Adrenal gland (tissue), 9 donors: ENCODE measurements at regions not wholly inside any gene's neighbourhood (a gene's known extent, or its start where the extent isn't known, plus 50 kb on each side); places are given as distances from the start of the nearest gene placed in this dataset.
A peak's percentile ranks its signal among the peaks of the same experiment; 100 is the strongest.

Source experiments
- DNase-seq, 7 donors: peaks; one replicate each; pipeline ENCODE4 v3.0.0-alpha.2; 2019 to 2020
- H3K27ac ChIP-seq, 5 donors: fragments of 200-600 bp; sonication (generic) in 4 of 5; 1 replicate in 3 of 5; 2 replicates in 2 of 5; pipeline versions ENCODE4 v1.5.1 to v1.8.0; 2016 to 2020; ENCODE audit warnings: mild to moderate bottlenecking in 1 of 5
- H3K27me3 ChIP-seq: fragments of 200-600 bp; 2 replicates; pipeline ENCODE4 v1.8.0; 2021
- H3K36me3 ChIP-seq, 2 donors: fragments of 200-600 bp; replicated peaks in 1 of 2; 1 replicate in 1 of 2; 2 replicates in 1 of 2; pipeline versions ENCODE4 v1.5.1 to v1.8.0; 2018 to 2022
- H3K4me1 ChIP-seq, 2 donors: fragments of 200-600 bp; replicated peaks in 1 of 2; 1 replicate in 1 of 2; 2 replicates in 1 of 2; pipeline versions ENCODE4 v1.5.1 to v1.8.0; 2018 to 2021
- H3K4me3 ChIP-seq, 4 donors: fragments of 200-600 bp; sonication (generic) in 3 of 4; one replicate each; pipeline ENCODE4 v1.5.1; 2016 to 2018
- H3K9me3 ChIP-seq, 3 donors: fragments of 200-600 bp; sonication (generic) in 1 of 3; replicated peaks in 1 of 3; 1 replicate in 2 of 3; 2 replicates in 1 of 3; pipeline versions ENCODE4 v1.5.1 to v1.8.0; 2016 to 2021
- CTCF ChIP-seq, 6 experiments: fragments of 450-650 bp in 4 of 6; fragments of 200-600 bp in 2 of 6; sonication (generic) in 1 of 6; IDR thresholded peaks; 1 replicate in 5 of 6; 2 replicates in 1 of 6; pipeline versions ENCODE4 v1.5.1 to v1.8.0; 2016 to 2021; ENCODE audit warnings: antibody characterized with exemption in 6 of 6, mild to moderate bottlenecking in 2 of 6, moderate library complexity in 1 of 6
- POLR2A ChIP-seq, 2 donors: fragments of 450-650 bp; IDR thresholded peaks; one replicate each; pipeline ENCODE4 v1.6.1; 2017; ENCODE audit warnings: antibody characterized with exemption in 2 of 2, mild to moderate bottlenecking in 2 of 2, moderate library complexity in 1 of 2
- WGBS, 4 donors: extraction: QIAGEN DNeasy Blood & Tissue Kit in 2 of 4; methylation state at CpG; one replicate each; pipeline versions ENCODE4 v1.1.5 to v1.1.7; 2013 to 2017; 5-methylcytosine and 5-hydroxymethylcytosine counted together
- intact Hi-C, 2 donors: fragments of 100-400 bp; cut with DNase I; formaldehyde crosslinking; loops; one replicate each; pipeline versions ENCODE4 v1.14.1 to v1.15.0; 2022 to 2023
- donor health status: healthy with polysubstance abuse.
- donor health status: Bipolar disorder and iron deficiency.
- donor health status: DM: yes; HTN: yes; CAD: no.
- donor health status: DM: no; HTN: no; CAD: no.
- donor health status: DM: no; HTN: no; CAD: no.

- no peak for DNase-seq
- Histone ChIP-seq H3K9me3 (no peaks in the 10 kb centered on the region), H3K27ac (no peak overlapping the region), H3K4me1 (no peaks in the 10 kb centered on the region), H3K4me3 (no peak overlapping the region), H3K36me3 (no peaks in the 10 kb centered on the region), H3K27me3 (no peaks in the 10 kb centered on the region)
- intact Hi-C loops = no loop called here
- TF ChIP-seq POLR2A (IDR thresholded peaks at IDR 0.05) (no peak), CTCF (IDR thresholded peaks at IDR 0.05) (no peak)
- WGBS, 4 donors = 57 to 63% (median 60%) methylated on average over 2 of the region's 2 CpGs
Observed at GRCh38 chr13:51532736-51533197, 51.5 kb upstream of the WDFY2 start.

- DNase-seq = peak in 4 of 7 donors; percentile 19 to 39 (median 26)
- WGBS, 4 donors = 58 to 69% (median 65%) methylated on average over 6 of the region's 6 CpGs
Observed at GRCh38 chr13:51534041-51534817, 50.0 kb upstream of the WDFY2 start.

More at GRCh38 chr13:51534041-51534817, 50.0 kb upstream of the WDFY2 start:
- TF ChIP-seq POLR2A (IDR thresholded peaks at IDR 0.05) (no peak), CTCF (IDR thresholded peaks at IDR 0.05) (no peak)
- no peaks in the 10 kb centered on the region for H3K4me1 ChIP-seq
- H3K27me3 ChIP-seq = no peaks in the 10 kb centered on the region
- H3K9me3 ChIP-seq = no peaks in the 10 kb centered on the region
- H3K36me3 ChIP-seq = no peaks in the 10 kb centered on the region
- H3K4me3 ChIP-seq = no peak overlapping the region
- intact Hi-C loops = no loop called here
- peak overlapping the region in 1 of 5 donors; percentile 8 for H3K27ac ChIP-seq
